Skeletal muscle cell (primary cell): ENCODE measurements at regions not wholly inside any gene's neighbourhood (a gene's known extent, or its start where the extent isn't known, plus 50 kb on each side); places are given as distances from the start of the nearest gene placed in this dataset.

ENCODE experiments used
- DNase-seq: peaks from one replicate; pipeline ENCODE4 v3.0.0-alpha.2; 2010; ENCODE audit warnings: low read depth
- H3K4me3 ChIP-seq: 2 replicates; pipeline ENCODE4 v1.5.1; 2011; ENCODE audit warnings: low read depth, mild to moderate bottlenecking, control low read depth, low read length, moderate library complexity

- no peak overlapping the region for H3K4me3 ChIP-seq
- DNase-seq: no peak
Measured at GRCh38 chr3:188042466-188042865, 111.5 kb upstream of the LPP start.

GRCh38 chr3:188043891-188044290 is 110.1 kb upstream of the LPP start:
- no peak overlapping the region for H3K4me3 ChIP-seq
- DNase-seq: no peak

GRCh38 chr3:188046561-188047211 is 107.3 kb upstream of the LPP start:
- DNase-seq: no peak
- no peak overlapping the region for H3K4me3 ChIP-seq

DNA sequence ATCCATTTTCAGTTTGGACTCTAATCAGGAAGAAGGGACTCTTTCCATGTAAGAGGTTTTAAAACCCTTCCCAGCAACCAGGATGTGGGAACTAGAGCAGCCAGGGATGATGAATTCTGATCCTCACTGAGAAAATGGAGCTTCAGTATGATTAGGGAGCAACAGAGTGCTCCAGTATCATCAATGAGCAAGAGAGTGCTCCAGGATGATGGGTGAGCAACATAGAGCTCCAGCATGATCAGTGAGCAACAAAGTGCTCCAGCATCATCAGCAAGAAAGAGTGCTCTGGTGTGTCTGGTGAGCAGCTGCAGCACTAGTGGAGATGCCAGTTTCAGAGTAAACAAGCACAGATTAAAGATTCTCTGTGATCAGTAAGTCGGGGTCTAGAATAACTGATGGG is 106.4 kb upstream of the LPP start:
- H3K4me3 ChIP-seq: no peak overlapping the region
- DNase-seq: no peak

DNA sequence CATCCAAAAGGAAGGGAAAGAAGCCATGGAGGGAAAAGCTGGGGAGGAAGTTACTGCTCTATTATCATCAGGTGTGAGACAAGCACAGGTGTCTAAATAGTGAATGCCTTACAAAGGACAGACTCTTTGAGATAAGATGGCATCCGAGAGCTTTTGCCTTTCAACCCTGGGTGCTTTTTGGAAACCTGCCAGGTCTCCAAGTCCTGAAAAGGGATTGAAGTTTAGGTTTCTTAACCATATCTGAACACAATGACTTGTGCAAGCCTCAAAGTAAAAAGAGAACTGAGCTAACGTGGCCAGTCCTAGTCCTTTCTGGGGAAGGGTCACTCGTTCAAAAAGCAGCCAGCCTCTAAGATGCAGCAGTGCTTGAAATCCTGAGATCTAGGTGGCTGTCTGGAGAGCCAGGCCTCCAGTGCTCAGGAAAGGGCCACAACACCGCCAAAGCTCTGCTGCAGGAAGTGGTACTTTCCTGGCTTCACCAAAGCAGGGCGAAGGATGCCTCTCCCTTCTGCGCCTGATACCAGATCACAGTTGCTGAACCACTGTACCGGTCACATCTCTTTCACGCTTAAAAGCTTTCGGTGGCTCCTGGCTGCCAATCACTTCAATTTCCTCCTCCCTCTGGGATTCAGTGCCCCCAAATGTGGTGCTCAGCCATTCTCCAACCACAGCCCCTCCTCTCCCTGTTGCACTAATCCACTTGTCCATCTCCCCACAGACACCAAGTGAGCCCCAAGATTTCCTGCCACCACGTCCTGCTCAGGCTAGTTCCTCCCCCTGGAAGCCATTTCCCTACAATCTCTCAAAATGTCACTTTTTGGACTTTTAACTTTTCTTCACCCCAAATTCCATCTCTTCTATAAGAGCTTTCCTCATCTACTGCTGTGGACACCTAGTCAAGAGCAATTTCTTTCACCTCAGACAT is 104.1 kb upstream of the LPP start:
- DNase-seq: no peak
- no peak overlapping the region for H3K4me3 ChIP-seq

DNA sequence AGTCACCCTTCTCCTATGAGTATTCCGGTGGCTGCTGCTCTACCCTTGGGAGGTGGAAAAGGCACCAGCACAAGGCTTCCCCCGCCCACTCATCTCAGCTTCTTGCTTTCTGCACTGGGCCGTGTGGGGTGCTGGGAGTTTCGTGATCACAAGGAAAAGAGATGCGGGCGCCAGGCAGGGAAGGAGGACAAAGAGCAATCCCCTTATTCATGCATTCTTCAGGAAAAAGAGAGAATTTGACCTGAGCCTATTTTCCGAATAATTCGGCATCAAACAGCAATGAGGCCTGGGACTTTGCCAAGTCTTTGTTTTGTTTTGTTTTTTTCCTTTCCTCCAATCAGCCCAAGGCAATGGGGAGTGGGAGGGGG is 102.2 kb upstream of the LPP start:
- DNase-seq: no peak
- no peak overlapping the region for H3K4me3 ChIP-seq

DNA sequence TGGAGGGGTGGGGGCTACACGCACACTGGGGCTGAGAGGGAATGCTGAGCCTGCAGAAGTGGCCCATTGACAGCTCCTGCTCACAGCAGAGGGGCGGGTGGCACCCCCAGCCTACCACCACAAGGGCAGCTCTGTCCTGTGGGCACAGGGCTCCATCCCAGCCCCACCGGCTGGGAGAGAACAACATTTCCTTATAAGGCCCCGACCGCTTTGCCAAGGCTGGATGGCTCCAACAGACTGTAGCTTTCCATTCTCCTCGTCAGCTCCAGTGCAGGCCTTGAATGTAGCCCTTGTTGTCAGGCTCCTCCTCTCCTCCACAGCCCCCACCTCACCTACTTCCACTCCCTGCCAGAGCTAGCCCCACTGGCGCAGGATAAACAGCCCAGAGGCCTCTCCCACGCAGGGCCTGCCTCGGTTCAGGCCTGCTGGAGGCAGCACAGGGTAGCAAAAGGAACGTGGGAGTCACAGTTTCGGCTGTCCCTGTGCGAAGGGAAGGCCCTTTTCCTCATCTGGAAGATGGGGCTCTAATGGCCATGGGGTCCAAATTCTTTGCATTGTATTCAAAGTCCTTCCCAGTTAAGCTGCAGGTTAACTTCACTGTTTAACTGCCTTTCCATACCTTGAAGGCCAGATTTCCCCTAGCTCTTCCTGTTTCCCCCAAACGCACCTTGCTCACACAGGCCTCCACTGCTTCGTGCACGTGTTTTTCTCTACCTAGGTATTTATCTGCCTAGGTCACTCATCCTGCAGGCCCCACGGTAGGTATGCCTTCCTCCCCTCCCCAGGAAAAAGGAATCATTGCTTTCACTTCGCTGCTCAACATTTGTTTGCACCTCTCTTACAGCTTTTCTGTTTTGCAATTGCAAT is 101.6 kb upstream of the LPP start:
- DNase-seq: no peak
- H3K4me3 ChIP-seq: no peak overlapping the region

- no peak overlapping the region for H3K4me3 ChIP-seq
- no peak for DNase-seq
Measured at GRCh38 chr3:188053036-188053340, 101.0 kb upstream of the LPP start.

- no peak overlapping the region for H3K4me3 ChIP-seq
- DNase-seq: no peak
Measured at GRCh38 chr3:188053710-188054380, 100.1 kb upstream of the LPP start.

- no peak for DNase-seq
- H3K4me3 ChIP-seq: no peak overlapping the region
Measured at GRCh38 chr3:188054541-188054940, 99.4 kb upstream of the LPP start.

DNA sequence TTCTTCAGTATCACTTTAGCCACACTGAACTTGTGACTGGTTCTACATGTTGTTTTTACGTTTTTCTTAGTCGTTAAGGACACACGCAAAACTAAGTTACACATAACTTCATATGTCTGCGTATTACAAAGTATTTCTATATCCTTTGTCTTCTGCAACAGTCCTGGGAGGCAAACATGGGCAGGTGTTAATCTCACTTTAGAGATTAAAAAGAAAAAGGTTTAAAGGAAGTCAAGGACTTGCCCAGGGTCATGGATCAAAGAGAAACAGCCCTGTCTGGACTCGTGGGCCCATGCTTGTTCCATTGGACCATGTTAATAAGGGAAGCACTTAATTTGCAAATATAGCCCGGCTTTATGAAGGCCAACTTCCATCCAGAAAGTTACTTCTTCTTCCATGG is 98.6 kb upstream of the LPP start:
- no peak for DNase-seq
- H3K4me3 ChIP-seq: no peak overlapping the region

DNA sequence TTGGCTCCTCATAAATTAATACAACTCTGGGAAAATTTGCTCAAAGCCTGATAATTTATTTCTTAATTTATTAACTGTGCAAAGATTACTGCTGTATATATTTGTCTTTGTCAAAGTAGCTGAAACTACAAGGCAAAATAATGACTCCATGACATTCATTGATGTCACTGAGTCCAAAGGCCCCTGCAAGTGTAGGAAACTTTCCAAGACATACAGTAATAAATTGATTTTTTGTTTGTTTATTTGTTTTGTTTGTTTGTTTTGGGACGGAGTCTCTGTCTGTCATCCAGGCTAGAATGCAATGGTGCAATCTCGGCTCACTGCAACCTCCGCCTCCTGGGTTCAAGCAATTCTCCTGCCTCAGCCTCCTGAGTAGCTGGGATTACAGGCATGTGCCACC is 96.8 kb upstream of the LPP start:
- no peak overlapping the region for H3K4me3 ChIP-seq
- DNase-seq: no peak

DNA sequence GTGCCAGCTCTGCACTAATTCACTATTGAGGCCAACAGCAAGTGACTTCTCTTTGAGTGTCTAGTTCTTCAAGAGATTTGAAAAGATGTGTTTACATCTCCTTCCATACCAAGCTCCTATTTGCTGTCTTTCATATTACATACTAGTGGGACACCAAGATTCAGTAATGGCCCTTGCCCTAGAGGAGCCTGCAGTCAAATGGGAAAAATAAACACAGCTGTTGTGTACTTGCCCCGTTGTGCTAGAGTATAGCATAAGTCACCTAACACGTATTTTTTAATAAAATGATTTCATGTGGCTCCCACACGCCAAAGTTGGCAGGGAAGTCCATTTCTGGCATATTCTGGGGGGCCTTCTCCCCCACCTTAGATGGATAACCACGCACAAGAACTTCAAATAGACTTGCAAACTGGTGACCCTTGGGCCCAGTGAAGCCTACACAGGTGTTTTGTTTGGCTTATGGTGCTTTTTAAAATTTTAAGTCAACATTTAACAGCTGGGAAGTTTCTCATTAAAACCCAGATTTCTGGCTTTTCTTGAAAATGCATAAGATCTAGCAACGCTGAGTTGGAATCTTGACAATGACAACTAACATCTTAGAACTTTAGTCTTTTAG is 95.3 kb upstream of the LPP start:
- no peak overlapping the region for H3K4me3 ChIP-seq
- DNase-seq: no peak

GRCh38 chr3:188059351-188059750 is 94.6 kb upstream of the LPP start:
- no peak overlapping the region for H3K4me3 ChIP-seq
- DNase-seq: no peak

DNA sequence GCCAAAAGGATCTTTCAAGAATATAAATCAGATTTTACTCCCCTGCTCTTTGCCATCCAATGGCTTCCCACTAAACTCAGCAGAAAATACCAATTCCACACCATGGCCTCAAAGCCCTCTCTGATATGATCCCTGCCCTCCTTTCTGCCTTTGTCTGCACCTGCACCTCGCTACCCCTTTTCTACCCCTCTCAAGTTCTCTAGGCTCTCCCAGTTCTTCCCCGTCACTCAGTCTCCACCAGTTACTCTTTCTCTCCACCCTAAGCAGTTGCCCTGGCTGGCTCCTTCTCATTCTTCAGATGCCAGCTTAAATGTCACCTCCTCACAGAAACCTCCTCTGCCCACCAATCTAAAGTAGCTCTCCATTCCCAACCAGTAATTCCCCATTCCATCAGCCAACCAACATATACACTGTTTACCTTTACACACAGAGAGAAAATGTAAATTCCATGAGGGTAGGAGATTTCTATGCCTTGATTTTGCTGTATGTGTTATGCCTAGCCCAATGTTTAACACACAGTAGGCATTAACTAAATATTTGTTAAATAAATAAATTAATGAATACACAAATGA is 93.6 kb upstream of the LPP start:
- no peak for DNase-seq
- H3K4me3 ChIP-seq: no peak overlapping the region

GRCh38 chr3:188060840-188061544 is 93.0 kb upstream of the LPP start:
- no peak for DNase-seq
- H3K4me3 ChIP-seq: no peak overlapping the region

DNA sequence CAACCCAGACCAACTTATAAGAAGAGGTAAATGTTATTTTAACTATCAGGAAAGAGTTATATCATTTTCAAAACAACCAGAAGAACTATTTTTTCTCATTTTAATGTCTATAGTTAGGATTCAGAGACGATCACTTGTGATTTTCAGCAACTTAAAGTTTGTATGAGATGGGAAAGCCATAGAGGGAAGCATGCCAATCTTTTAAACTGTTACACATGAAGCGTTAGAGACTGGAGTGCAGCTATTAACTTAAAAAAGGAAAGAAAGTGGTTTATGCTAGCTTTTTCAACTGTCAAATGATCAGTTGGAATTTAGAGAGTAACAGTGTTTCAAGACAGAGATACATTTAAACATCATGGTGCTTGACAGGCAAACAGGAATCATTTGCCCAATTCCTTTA is 91.7 kb upstream of the LPP start:
- H3K4me3 ChIP-seq: no peak overlapping the region
- no peak for DNase-seq

- DNase-seq: no peak
- H3K4me3 ChIP-seq: no peak overlapping the region
Measured at GRCh38 chr3:188064831-188065493, 89.0 kb upstream of the LPP start.
